Ectodermal cell (in vitro differentiated cells): ENCODE measurements at regions not wholly inside any gene's neighbourhood (a gene's known extent, or its start where the extent isn't known, plus 50 kb on each side); places are given as distances from the start of the nearest gene placed in this dataset.
A peak's percentile ranks its signal among the peaks of the same experiment; 100 is the strongest.

ENCODE experiments used
- H3K27ac ChIP-seq: 2 replicates; pipeline ENCODE4 v1.7.0; 2013; ENCODE audit warnings: mild to moderate bottlenecking, low read depth, low read length; ENCODE audit not compliant: insufficient read depth, poor library complexity, severe bottlenecking
- H3K27me3 ChIP-seq: 2 replicates; pipeline ENCODE4 v1.7.0; 2013; ENCODE audit warnings: mild to moderate bottlenecking, low read length; ENCODE audit not compliant: insufficient read depth, control insufficient read depth, poor library complexity, severe bottlenecking
- H3K36me3 ChIP-seq: one replicate; pipeline ENCODE4 v1.7.0; 2013; ENCODE audit warnings: low read length; ENCODE audit not compliant: control insufficient read depth, insufficient read depth
- H3K4me1 ChIP-seq: one replicate; pipeline ENCODE4 v1.7.0; 2013; ENCODE audit warnings: low read length; ENCODE audit not compliant: control insufficient read depth, insufficient read depth
- H3K4me3 ChIP-seq: 2 replicates; pipeline ENCODE4 v1.7.0; 2013; ENCODE audit warnings: low read depth, low read length, control low read depth; ENCODE audit not compliant: insufficient read depth
- H3K9me3 ChIP-seq: 2 replicates; pipeline ENCODE4 v1.7.0; 2013; ENCODE audit warnings: mild to moderate bottlenecking, low read length, moderate library complexity; ENCODE audit not compliant: control insufficient read depth
- WGBS, 2 experiments: methylation state at CpG; one replicate each; pipeline ENCODE4 v1.1.7; 2013; ENCODE audit warnings: missing lambda C conversion rate in 2 of 2; 5-methylcytosine and 5-hydroxymethylcytosine counted together

DNA sequence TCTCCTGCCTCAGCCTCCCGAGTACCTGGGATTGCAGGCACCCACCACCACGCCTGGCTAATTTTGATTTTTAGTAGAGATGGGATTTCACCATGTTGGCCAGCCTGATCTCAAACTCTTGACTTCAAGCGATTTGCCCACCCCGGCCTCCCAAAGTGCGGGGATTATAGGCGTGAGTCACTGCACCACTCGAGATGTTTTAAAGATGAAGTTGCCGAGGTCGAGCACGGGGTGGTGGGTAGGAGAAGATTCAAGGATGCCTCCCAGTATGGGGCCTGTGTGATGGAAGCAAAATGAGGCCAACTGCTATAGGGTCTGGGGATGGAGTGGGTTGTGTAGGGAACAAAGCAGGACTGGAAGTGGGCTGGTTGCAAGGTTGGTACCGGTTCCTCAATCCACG lies 245.2 kb downstream of the MN1 start:
- no peaks in the 10 kb centered on the region for H3K36me3 ChIP-seq
- 87 to 94% methylated on average over 12 of the region's 12 CpGs for WGBS, 2 experiments

DNA sequence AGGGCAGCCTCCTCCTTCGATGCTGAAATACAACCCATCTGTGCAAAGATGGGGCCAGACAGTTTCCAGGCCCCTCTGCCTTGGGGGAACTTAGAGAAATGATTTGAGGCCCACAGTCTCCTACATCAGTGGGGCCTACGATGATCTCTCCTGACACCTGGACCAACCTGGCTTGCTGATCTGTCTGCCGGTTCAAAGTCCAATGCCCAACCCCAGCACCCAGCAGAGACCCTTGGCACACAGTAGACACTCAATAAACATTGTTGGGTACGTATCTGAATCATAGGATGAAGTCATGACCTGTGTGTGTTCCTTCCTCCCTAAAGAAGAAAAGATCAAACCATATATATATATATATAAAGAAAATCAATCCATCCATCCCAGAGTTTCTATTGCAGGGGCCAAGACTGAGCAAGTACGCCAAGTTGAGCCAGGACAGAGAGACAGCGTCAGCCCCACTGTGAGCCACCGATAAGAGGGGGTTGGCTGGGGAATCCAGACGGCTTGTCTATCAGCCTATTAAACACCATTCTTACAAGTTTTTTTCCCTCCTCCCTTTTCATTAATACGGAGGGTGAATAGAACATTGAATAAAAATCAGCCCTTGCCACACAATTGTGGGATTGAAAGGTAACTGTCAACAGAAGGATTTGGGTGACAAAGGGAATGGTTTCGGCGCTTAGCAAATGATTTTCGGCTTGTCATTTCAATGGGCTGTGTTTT lies 244.1 kb downstream of the MN1 start:
- Histone ChIP-seq H3K4me1 (peaks cover 29% of the 10 kb centered on the region), H3K27me3 (no peaks in the 10 kb centered on the region), H3K9me3 (no peaks in the 10 kb centered on the region), H3K27ac (no peak overlapping the region), H3K36me3 (no peaks in the 10 kb centered on the region), H3K4me3 (no peak overlapping the region)
- WGBS, 2 experiments, result 59 to 75% methylated on average over 9 to 11 of the region's 12 CpGs

More for the DNA sequence above, 245.2 kb downstream of the MN1 start:
- Histone ChIP-seq H3K27ac (no peak overlapping the region), H3K27me3 (no peaks in the 10 kb centered on the region), H3K4me3 (no peak overlapping the region), H3K4me1 (peaks cover 29% of the 10 kb centered on the region), H3K9me3 (no peaks in the 10 kb centered on the region)

DNA sequence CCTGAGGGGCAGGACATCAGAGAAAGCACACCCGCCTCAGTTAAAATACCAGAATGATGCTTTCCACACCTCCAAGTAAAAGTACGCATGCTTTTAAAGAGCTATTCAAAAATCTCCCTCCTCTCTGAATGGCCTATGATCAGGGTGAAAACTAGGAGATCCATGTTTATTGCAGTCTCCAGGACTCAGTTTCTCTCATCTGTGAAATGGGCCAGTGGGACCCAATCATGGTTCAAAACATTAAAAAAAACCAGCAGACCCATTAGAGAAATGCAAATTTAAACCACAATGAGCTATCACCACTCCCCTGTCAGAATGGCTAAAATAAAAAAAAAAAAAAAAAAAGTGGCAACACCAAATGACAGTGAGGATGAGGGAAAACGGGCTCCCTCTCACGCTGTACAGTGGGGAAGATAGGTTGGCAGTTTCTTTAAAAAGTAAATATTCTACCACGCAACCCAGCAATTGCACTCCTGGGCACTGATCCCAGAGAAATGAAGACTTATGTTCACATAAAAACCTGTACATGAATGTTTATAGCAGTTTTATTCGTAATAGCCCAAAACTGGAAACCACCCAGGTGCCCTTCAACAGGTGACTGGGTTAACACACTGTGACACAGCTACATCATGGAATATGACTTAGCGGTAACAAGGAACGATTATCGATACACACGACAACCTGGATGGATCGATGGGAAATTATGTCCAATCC lies 242.7 kb downstream of the MN1 start:
- peaks cover 29% of the 10 kb centered on the region for H3K4me1 ChIP-seq
- WGBS, 2 experiments, result 95 to 96% methylated on average over 11 of the region's 11 CpGs

DNA sequence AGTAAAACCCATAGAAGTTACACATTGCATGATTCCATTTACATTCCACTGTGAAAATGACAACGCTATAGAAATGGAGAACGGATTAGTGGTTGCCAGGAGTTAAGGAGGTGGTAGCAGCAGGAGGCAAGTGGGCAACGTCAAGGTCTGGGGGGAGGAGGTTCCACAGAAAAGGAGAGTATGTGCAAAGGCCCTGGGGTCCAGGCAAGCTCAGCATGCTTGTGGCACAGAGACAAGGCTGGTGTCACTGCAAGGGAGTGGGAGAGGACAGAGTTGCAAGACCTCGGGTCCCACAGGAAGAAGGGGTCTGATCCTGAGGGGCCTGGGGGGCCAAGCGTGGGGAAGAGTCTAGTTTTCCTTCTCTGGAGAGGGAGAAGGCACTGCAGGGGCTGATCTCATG lies 240.8 kb downstream of the MN1 start:
- H3K4me3 ChIP-seq, result no peak overlapping the region
- no peaks in the 10 kb centered on the region for H3K9me3 ChIP-seq
- H3K4me1 ChIP-seq, result peaks cover 20% of the 10 kb centered on the region
- H3K27me3 ChIP-seq, result no peaks in the 10 kb centered on the region
- no peak overlapping the region for H3K27ac ChIP-seq
- 88 to 89% methylated on average over 5 of the region's 5 CpGs for WGBS, 2 experiments
- no peaks in the 10 kb centered on the region for H3K36me3 ChIP-seq

More for the DNA sequence above, 242.7 kb downstream of the MN1 start:
- H3K27ac ChIP-seq, result no peak overlapping the region
- no peaks in the 10 kb centered on the region for H3K9me3 ChIP-seq
- H3K4me3 ChIP-seq, result no peak overlapping the region
- H3K36me3 ChIP-seq, result no peaks in the 10 kb centered on the region
- H3K27me3 ChIP-seq, result no peaks in the 10 kb centered on the region

DNA sequence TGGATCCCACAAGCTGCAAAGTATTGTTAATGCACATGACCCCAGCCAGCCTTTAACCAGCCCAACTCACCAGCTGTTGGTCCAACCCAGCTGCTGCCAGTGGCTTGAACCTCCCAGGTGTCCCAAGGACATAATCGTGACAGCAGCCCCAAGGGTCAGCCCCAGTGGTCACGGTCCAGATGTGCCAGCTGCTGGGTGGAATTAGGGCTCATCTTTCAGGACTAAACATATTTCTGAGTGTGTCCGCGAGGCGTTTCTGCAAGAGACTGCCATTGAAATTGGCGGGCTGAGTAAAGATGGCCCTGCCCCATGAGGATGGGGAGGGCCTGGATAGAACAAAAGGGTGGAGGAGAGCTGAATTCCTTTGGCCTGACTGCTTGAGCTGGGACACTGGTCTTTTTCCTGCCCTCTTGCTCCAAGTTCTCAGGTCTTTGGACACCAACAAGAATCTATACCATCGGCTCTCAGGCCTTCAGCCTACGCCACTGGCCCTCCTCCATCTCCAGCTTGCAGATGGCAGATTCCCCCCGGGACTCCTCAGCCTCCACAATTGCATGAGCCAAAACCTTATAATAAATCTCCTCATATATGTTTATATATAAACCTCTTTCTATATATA lies 240.2 kb downstream of the MN1 start:
- Histone ChIP-seq H3K4me3 (no peak overlapping the region), H3K27me3 (no peaks in the 10 kb centered on the region), H3K36me3 (no peaks in the 10 kb centered on the region), H3K27ac (no peak overlapping the region), H3K9me3 (no peaks in the 10 kb centered on the region), H3K4me1 (peaks cover 20% of the 10 kb centered on the region)
- 79 to 80% methylated on average over 9 of the region's 9 CpGs for WGBS, 2 experiments

DNA sequence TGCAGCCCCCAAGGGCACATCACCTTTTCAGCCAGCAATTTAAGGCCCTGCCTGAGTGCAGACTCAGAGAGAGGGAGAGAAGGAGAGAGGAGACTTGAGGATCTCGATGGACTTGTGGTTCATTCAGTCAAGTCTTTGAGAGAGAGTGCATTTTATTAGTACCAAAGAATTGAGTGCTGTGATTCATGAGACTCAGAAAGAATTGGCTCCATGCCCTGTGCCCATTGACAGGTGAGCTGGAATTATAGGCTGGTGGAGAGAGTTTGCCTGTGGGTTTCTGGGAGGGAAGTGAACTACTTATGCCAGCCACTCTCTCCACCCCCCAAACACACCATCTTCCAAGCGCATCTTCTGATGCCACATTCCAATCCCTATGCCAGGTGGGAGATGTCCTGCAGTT lies 236.8 kb downstream of the MN1 start:
- WGBS, 2 experiments, result 94 to 96% methylated on average over 2 of the region's 2 CpGs
- peaks cover 3% of the 10 kb centered on the region for H3K4me1 ChIP-seq

DNA sequence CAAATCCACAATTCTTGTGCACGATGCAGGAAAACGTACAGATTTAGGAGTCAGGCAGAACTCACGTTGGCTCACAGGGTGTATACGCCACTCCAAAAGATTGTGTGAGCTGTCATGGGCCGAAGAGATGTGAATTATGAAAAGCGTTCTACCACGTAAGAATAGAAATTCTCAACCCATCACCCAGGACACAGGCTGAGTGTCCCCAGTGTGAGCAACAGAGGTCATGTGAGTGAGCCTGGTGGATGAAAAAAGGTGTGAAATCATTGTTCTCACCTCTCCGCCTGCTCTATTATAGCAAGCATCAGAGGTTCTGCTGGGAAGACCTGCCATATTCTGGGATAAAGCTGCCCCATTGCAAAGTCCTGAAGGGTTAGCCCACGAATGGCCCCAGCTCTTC lies 235.0 kb downstream of the MN1 start:
- Histone ChIP-seq H3K4me1 (peaks cover 3% of the 10 kb centered on the region), H3K27me3 (no peaks in the 10 kb centered on the region), H3K27ac (no peak overlapping the region), H3K36me3 (no peaks in the 10 kb centered on the region), H3K4me3 (no peak overlapping the region), H3K9me3 (no peaks in the 10 kb centered on the region)
- WGBS, 2 experiments, result 92 to 95% methylated on average over 9 of the region's 9 CpGs

More for the DNA sequence above, 236.8 kb downstream of the MN1 start:
- H3K27me3 ChIP-seq, result no peaks in the 10 kb centered on the region
- H3K27ac ChIP-seq, result no peak overlapping the region
- H3K36me3 ChIP-seq, result no peaks in the 10 kb centered on the region
- no peaks in the 10 kb centered on the region for H3K9me3 ChIP-seq
- H3K4me3 ChIP-seq, result no peak overlapping the region

DNA sequence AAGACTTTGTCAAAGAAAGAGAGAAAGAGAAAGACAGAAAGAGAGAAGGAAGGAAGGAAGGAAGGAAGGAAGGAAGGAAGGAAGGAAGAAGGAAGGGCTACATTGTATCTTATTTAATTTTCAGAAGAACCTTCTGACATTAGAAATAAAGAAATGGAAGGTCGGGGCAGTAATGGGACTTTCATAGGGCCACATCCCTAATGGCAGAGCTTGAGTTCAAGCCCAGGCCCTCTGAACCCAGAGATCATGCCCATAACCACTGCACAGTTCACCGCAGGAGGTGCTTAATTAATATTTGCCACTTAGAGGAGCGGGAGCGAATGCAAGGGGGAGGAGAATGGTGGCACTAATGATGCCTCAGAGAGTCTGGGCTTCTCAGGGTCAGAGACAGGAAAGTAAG lies 233.3 kb downstream of the MN1 start:
- H3K9me3 ChIP-seq, result no peaks in the 10 kb centered on the region
- H3K27ac ChIP-seq, result no peak overlapping the region
- WGBS, 2 experiments, result 94% methylated on average over 4 of the region's 4 CpGs
- H3K4me3 ChIP-seq, result no peak overlapping the region
- peaks cover 9% of the 10 kb centered on the region for H3K4me1 ChIP-seq
- no peaks in the 10 kb centered on the region for H3K27me3 ChIP-seq
- H3K36me3 ChIP-seq, result no peaks in the 10 kb centered on the region

DNA sequence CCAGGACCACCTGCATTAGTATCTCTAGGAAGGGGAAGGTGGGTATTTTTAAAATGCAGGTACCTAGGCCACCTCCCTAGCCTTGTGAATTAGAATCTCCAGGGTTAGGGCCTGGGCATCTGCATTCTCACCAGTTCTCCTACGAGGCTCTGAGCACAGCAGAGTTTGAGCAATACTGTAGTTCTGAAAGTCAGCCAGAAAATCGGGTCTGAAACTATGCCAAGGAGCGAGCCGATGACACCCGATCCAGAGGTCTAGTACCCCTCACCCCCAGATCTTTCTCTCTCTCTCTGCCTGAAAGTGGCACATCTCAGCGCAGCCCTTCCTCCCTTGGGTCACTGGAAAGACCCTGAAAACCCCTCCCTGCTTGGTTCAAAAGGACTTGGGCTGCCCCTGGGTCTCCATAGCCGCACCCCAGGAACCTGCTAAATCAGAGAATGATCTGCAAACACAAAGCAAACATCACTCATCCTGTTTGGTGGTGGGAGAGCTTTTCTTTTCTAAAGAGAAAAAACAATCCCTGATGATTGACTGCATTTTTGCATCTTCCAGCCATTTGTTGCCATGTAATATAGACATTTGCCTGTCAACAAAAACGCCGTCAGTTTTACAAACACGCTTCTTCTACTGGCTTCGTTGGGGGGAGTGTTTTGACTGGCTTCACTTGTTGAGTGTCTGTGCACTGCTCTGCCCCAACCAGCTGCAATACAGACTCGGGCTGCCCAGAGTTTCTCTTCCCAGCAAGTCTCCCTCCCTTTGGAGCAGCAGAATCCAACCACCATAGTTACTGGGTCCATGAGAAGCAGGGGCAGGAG lies 229.9 kb downstream of the MN1 start:
- Histone ChIP-seq H3K27me3 (no peaks in the 10 kb centered on the region), H3K4me3 (no peak overlapping the region), H3K36me3 (no peaks in the 10 kb centered on the region), H3K27ac (peak overlapping the region; percentile 61), H3K9me3 (no peaks in the 10 kb centered on the region), H3K4me1 (peaks cover 17% of the 10 kb centered on the region)
- 40 to 44% methylated on average over 12 of the region's 12 CpGs for WGBS, 2 experiments

DNA sequence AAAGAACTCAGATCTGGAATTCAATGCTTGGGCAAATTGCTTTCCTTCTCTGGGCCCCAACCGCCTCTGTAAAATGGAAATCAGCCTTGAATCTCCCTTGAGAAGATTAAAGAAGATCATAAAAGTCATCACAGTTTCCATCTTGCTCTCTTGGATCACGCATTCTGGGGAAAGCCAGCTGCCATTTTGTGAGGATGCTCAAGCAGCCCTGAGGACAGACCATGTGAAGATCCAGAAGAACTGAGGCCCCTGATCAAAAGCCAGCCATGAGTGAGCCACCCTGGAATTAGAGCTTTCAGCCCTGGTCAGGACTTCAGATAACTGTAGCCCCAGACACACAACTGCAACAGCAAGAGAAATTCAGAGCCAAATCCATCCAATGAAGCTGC lies 229.3 kb downstream of the MN1 start:
- Histone ChIP-seq H3K4me1 (peaks cover 21% of the 10 kb centered on the region), H3K9me3 (no peaks in the 10 kb centered on the region), H3K36me3 (no peaks in the 10 kb centered on the region), H3K27me3 (no peaks in the 10 kb centered on the region), H3K27ac (peak overlapping the region; percentile 61), H3K4me3 (no peak overlapping the region)
- WGBS, 2 experiments, result 86% methylated on average over 2 of the region's 2 CpGs
